NOMO-1 treated with DMSO at 0.1 percent for 48 hours (cell line): ENCODE measurements at regions not wholly inside any gene's neighbourhood (a gene's known extent, or its start where the extent isn't known, plus 50 kb on each side); places are given as distances from the start of the nearest gene placed in this dataset.
"Not testable (repeated sequence)": the region's sequence is repeated elsewhere in the genome, so short reads cannot be mapped to it uniquely, and the experiment has no call there.

Source experiments
- DNase-seq: peaks from one replicate; lab custom pipeline; 2025; ENCODE audit not compliant: unreplicated experiment; lab: John Stamatoyannopoulos, UW

GRCh38 chr5:36462295-36463021 is 143.9 kb upstream of the SLC1A3 start:
- no peak for DNase-seq

DNA sequence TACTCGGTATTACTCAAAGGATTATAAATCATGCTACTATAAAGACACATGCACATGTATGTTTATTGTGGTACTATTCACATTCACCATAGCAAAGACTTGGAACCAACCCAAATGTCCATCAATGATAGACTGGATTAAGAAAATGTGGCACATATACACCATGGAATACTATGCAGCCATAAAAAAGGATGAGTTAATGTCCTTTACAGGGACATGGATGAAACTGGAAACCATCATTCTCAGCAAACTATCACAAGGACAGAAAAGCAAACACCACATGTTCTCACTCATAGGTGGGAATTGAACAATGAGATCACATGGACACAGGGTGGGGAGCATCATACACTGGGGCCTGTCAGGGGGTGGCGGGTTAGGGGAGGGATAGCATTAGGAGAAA is 130.5 kb upstream of the SLC1A3 start:
- not testable (repeated sequence) for DNase-seq

DNA sequence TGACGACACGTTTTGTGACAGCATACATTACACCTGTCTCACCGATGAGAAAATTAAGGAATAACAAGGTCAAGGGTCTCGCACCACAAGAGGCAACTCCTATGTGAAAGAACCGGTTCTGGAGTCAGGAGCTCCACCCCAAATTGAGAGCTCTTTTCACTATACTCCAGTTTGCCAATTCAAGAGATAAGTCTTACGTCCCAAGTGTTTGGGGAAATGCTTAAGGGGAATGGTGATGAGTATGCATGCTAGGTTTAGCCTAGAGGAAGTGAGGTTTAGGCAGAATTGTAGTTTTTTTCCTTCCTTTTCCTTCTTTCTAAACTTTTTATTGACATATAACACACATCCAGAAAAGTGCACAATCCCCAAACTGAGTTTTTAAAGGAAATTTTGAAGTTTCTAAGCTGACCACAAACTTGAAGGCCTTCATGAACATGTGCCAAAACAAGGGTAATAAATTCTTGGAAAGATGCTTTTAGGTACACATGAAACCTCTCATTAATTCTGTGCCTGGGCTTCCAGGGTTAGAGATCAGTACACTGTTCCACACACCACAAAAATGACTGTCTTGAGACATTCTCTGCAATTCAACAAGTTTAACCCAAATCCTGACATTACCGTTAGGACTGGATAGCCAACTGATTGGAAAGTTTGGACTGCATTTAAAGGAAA is 127.6 kb upstream of the SLC1A3 start:
- no peak for DNase-seq

DNA sequence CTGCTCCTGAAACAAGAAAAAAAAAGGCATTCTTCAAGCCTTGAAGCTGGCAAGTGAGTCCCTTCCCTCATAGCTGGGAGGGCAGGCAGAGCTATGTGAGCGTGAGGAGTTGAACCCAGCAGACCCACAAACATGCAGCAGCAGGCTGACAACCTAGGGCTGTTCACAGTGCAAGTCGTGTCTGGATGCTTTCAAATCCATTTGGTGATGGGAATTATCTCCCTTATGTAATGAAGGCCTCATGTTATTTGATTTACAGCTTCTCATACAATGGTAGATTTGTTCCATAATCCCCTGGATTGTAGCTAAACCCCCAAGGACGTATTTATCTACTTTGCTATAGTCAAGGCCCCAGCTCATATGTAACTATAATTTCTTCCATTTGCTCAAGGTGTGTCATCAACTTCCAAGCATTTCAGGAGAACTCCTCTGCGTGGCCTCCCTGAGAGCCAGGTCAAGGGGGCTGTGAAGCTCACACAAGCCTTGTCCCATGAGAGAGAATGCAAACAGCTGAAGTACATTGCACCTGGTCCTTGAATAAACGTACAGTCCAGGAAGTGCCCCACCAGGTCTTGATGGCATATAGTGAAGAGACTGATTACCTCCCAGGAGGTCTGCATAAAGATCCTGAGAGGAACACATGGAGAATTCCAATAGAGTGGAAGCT is 124.8 kb upstream of the SLC1A3 start:
- DNase-seq = no peak

DNA sequence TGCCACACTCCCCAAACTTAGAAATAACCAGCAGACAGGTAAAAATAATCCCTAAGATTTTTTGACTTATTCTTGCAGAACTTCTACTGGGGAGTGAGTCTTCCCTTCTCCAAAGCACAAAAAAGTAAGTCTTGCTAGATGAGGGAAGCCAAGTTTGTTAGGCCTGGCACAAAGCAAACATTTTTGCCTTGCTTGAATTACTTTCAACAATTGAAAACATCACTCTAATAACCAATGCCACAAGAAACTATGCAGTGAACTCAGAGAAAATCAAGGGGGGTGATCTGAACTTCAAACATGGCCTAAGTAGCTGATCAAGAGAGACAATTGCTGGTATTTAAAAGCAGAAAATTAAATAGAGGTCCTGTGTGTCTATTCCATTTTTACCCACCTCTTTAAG is 123.6 kb upstream of the SLC1A3 start:
- DNase-seq = no peak

DNA sequence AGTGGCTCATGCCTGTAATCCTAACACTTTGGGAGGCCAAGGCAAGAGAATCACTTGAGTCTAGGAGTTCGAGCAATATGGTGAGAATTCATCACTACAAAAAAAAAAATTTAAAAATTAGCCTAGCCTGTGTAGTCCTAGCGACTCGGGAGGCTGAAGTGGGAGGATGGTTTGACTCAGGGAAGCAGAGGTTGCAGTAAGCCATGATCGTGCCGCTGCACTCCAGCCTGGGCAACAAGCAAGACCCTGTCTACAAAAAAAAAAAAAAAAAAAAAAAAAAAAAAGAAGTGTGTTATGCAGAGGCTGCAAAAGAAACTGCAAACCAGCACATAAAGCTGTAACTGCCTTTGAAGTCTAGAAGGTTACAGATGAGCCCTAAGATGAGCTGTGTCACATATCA is 116.9 kb upstream of the SLC1A3 start:
- no peak for DNase-seq

- no peak for DNase-seq
These were observed 114.5 kb upstream of the SLC1A3 start for GRCh38 chr5:36491856-36492255.

GRCh38 chr5:36492984-36493654 is 113.3 kb upstream of the SLC1A3 start:
- no peak for DNase-seq

GRCh38 chr5:36494028-36494427 is 112.4 kb upstream of the SLC1A3 start:
- DNase-seq = no peak

DNA sequence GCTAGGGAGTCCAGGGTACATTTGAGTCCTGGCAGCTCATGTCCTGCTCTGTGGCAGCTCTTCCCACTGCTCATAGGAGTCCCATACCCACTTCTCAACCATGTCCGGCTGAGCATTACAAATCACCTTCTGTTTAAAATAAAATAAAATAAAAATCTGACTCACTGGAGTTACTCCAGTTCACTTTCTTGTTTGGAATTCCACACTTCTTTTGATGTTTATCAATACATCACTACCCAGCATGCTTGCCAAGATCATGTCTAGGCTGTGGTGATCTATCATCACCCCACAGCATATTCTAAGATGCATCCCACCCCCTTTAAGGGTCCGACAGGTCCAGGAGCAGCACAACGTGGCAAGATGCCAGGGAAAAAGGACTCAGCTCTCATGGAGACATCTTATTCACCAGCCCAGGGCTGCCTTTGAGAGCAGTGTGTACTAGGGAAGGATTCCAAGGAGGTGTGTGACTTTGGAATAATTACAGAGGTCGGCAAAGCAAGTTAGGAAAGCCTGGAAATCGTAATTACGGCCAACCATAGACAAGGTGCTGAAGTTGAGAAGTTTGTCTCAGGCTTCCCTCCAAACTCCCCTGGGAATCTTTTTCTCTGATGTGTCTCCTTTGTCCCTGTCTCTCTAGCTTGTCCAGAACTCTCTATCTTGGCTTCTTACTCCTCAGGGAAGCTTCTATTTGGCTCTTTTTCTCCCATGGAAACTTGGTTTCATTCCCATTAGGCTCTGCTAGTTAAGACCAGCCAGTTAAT is 111.4 kb upstream of the SLC1A3 start:
- no peak for DNase-seq

- no peak for DNase-seq
These were observed 110.8 kb upstream of the SLC1A3 start for GRCh38 chr5:36495611-36496010.

DNA sequence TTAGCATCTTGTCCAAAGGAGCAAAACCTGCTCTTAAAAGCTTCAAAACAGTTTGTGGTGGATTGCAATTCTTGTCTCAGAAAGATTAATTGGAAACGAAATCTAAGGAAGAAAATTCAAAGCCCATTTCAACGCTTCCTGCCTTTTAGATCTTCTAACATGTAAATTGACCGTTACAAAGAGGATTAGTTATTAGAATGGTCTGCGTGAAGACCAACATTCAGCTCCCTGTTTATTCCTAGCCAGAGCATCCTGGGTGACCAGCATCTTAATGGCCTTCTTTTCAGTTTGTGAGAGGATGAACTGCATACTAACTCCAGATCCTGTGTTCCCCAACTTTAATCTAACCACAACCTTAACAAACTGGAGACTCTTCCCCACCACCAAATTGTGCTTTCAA is 109.9 kb upstream of the SLC1A3 start:
- DNase-seq = no peak

DNA sequence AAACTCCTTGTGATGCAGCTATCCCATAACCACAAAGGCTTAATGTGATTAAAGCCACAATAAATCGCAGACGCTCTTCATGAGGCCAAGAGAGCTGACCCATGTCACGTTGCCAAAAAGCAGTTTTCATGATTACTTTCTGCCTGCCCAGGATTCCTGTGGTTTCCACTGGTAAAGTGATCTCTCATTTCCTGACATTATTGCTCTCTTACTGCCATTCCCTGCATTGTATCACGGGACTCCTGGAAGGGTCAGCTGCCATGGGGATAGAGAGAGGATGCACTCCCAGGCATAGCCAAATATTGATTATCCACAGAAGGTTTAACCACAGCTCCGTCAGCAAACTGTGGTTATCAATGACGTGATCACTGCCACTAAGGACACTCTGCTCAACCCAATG is 103.8 kb upstream of the SLC1A3 start:
- no peak for DNase-seq

DNA sequence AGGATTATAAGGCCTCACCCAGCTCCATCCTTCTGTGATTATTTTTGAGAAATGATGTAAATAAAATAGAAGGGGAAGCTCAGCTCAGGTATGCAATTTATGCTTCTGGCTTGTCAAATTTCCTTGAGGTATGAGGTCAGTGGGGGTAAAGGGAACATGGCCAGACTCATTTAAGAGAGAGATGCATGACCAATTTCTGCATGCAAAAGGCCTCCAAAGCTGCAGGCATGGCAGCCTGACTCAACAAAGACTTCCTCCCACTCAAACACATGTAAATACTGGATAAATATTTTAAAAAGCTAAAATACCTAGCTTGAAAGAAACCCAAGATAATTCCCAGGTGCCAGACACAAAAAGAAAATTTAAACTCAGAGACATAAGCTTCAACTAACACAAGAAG is 101.4 kb upstream of the SLC1A3 start:
- DNase-seq = no peak

- peak; percentile 69 for DNase-seq
These were observed 99.0 kb upstream of the SLC1A3 start for GRCh38 chr5:36507332-36507952.

DNA sequence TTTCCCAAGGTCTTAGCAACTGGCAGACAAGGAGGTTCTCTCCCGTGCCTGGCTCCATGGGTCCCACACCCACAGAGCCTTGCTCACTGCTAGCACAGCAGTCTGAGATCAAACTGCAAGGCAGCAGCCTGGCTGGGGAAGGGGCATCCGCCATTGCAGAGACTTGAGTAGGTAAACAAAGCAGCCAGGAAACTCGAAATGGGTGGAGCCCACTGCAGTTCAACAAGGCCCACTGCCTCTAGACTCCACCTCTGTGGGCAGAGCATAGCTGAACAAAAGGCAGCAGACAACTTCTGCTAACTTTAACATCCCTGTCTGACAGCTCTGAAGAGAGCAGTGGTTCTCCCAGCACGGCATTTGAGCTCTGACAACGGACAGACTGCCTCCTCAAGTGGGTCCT is 98.1 kb upstream of the SLC1A3 start:
- DNase-seq = not testable (repeated sequence)

GRCh38 chr5:36513647-36514046 is 92.8 kb upstream of the SLC1A3 start:
- not testable (repeated sequence) for DNase-seq

DNA sequence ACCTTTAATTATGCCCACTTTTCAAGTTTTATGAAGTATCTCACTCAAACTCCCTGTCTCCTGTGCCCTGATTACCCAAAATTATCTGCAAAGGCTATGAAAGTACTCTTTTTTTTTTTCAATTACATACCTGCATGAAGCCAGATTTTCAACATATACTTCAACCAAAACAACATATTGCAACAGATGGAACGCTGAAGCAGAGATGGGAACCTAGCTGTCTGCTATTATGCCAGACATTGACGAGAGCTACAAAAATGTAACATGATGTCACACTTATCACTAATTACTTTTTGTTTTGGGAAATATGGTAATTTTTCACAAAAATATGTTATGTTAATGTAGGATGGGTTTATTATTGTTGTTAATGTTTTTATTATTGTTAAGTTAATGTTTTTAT is 86.5 kb upstream of the SLC1A3 start:
- DNase-seq = no peak

- DNase-seq = no peak
These were observed 85.2 kb upstream of the SLC1A3 start for GRCh38 chr5:36521219-36521618.
